Neural progenitor cell (in vitro differentiated cells): ENCODE measurements at regions not wholly inside any gene's neighbourhood (a gene's known extent, or its start where the extent isn't known, plus 50 kb on each side); places are given as distances from the start of the nearest gene placed in this dataset.
A peak's percentile ranks its signal among the peaks of the same experiment; 100 is the strongest.

Experiments
- DNase-seq: peaks from one replicate; pipeline ENCODE4 v3.0.0-alpha.2; 2016; ENCODE audit warnings: low spot score
- H2AFZ ChIP-seq: fragments of 200-600 bp; sonication (generic); replicated peaks from 2 replicates; pipeline ENCODE4 v1.6.1; 2016; ENCODE audit warnings: antibody characterized with exemption
- H3F3A ChIP-seq: fragments of 200-600 bp; sonication (generic); 2 replicates; pipeline ENCODE4 v1.6.1; 2016; ENCODE audit warnings: antibody characterized with exemption, low read depth
- H3K27ac ChIP-seq: fragments of 200-600 bp; sonication (generic); 2 replicates; pipeline ENCODE4 v1.5.1; 2016; ENCODE audit warnings: mild to moderate bottlenecking
- H3K27me3 ChIP-seq: fragments of 200-600 bp; sonication (generic); 2 replicates; pipeline ENCODE4 v1.6.1; 2016; ENCODE audit warnings: mild to moderate bottlenecking, moderate library complexity
- H3K36me3 ChIP-seq: fragments of 200-600 bp; sonication (generic); 2 replicates; pipeline ENCODE4 v1.5.1; 2016
- H3K4me1 ChIP-seq: fragments of 200-600 bp; sonication (generic); 2 replicates; pipeline ENCODE4 v1.6.1; 2016; ENCODE audit warnings: mixed run types
- H3K4me2 ChIP-seq: fragments of 200-600 bp; sonication (generic); 2 replicates; pipeline ENCODE4 v1.6.1; 2016
- H3K4me3 ChIP-seq: fragments of 200-600 bp; sonication (generic); 2 replicates; pipeline ENCODE4 v1.5.1; 2016
- H3K79me2 ChIP-seq: fragments of 200-600 bp; sonication (generic); 2 replicates; pipeline ENCODE4 v1.6.1; 2016; ENCODE audit warnings: low read depth
- H3K9ac ChIP-seq: fragments of 200-600 bp; sonication (generic); 2 replicates; pipeline ENCODE4 v1.6.1; 2016
- H3K9me3 ChIP-seq: fragments of 200-600 bp; sonication (generic); 2 replicates; pipeline ENCODE4 v1.5.1; 2016; ENCODE audit warnings: low read depth
- H4K20me1 ChIP-seq: fragments of 200-600 bp; sonication (generic); 2 replicates; pipeline ENCODE4 v1.6.1; 2016; ENCODE audit warnings: low read depth
- H3K27ac Mint-ChIP-seq: 3 replicates; pipeline ENCODE4 v1.8.0; 2021; ENCODE audit warnings: mixed read lengths
- H3K27me3 Mint-ChIP-seq: 2 replicates; pipeline ENCODE4 v1.8.0; 2022; ENCODE audit warnings: low read depth, mild to moderate bottlenecking, inconsistent platforms, moderate library complexity, mixed read lengths; ENCODE audit not compliant: insufficient read depth
- H3K36me3 Mint-ChIP-seq: 3 replicates; pipeline ENCODE4 v1.8.0; 2021; ENCODE audit warnings: mixed read lengths
- H3K4me1 Mint-ChIP-seq: 3 replicates; pipeline ENCODE4 v1.8.0; 2021; ENCODE audit warnings: mixed read lengths
- H3K4me3 Mint-ChIP-seq: 3 replicates; pipeline ENCODE4 v1.8.0; 2021; ENCODE audit warnings: mild to moderate bottlenecking, moderate library complexity, mixed read lengths
- H3K9me3 Mint-ChIP-seq: 3 replicates; pipeline ENCODE4 v1.8.0; 2020; ENCODE audit warnings: mixed read lengths
- CTCF ChIP-seq: fragments of 200-600 bp; sonication (generic); IDR thresholded peaks from 2 replicates; pipeline ENCODE4 v1.5.1; 2017; ENCODE audit warnings: antibody characterized with exemption, mild to moderate bottlenecking
- EZH2 ChIP-seq: fragments of 200-600 bp; sonication (generic); IDR thresholded peaks from 2 replicates; pipeline ENCODE4 v1.6.1; 2017; ENCODE audit warnings: antibody characterized with exemption, mild to moderate bottlenecking, moderate library complexity
- EZH2phosphoT487 ChIP-seq: fragments of 200-600 bp; sonication (generic); IDR thresholded peaks from 2 replicates; pipeline ENCODE4 v1.6.1; 2017; ENCODE audit warnings: antibody characterized with exemption

- no peaks in the 10 kb centered on the region for H3K36me3 Mint-ChIP-seq
- no peak overlapping the region for H3K27ac Mint-ChIP-seq
- H2AFZ ChIP-seq: no peak overlapping the region
These were observed 391.0 kb downstream of the LMO7 start for GRCh38 chr13:76027131-76027530.

GRCh38 chr13:76025392-76025791 is 389.3 kb downstream of the LMO7 start:
- Histone ChIP-seq H3K9me3 (no peaks in the 10 kb centered on the region), H3K4me2 (no peak overlapping the region), H3K36me3 (no peaks in the 10 kb centered on the region), H4K20me1 (no peaks in the 10 kb centered on the region), H2AFZ (no peak overlapping the region), H3K27me3 (no peaks in the 10 kb centered on the region), H3K4me3 (no peak overlapping the region), H3K4me1 (peaks cover 7% of the 10 kb centered on the region), H3K9ac (no peak overlapping the region), H3K27ac (no peak overlapping the region), H3F3A (no peaks in the 10 kb centered on the region), H3K79me2 (no peaks in the 10 kb centered on the region)
- no peaks in the 10 kb centered on the region for H3K27me3 Mint-ChIP-seq
- no peak for TF ChIP-seq EZH2
- no peak for TF ChIP-seq CTCF
- TF ChIP-seq EZH2phosphoT487: no peak
- no peak for DNase-seq
- peaks cover 2% of the 10 kb centered on the region for H3K9me3 Mint-ChIP-seq
- no peaks in the 10 kb centered on the region for H3K36me3 Mint-ChIP-seq
- no peaks in the 10 kb centered on the region for H3K4me1 Mint-ChIP-seq
- H3K4me3 Mint-ChIP-seq: no peak overlapping the region
- H3K27ac Mint-ChIP-seq: no peak overlapping the region

More at GRCh38 chr13:76027131-76027530, 391.0 kb downstream of the LMO7 start:
- Histone ChIP-seq H3K4me2 (peak overlapping the region; percentile 8), H3K9ac (no peak overlapping the region), H3K27me3 (no peaks in the 10 kb centered on the region), H3K4me1 (peaks cover 7% of the 10 kb centered on the region), H3K79me2 (no peaks in the 10 kb centered on the region), H3K4me3 (no peak overlapping the region), H3K36me3 (no peaks in the 10 kb centered on the region), H3K9me3 (no peaks in the 10 kb centered on the region), H4K20me1 (no peaks in the 10 kb centered on the region), H3K27ac (no peak overlapping the region), H3F3A (no peaks in the 10 kb centered on the region)
- peak; percentile 64 for DNase-seq
- Mint-ChIP-seq H3K4me3 (no peak overlapping the region), H3K9me3 (peaks cover 2% of the 10 kb centered on the region), H3K27me3 (no peaks in the 10 kb centered on the region), H3K4me1 (no peaks in the 10 kb centered on the region)
- TF ChIP-seq EZH2: no peak
- no peak for TF ChIP-seq EZH2phosphoT487
- TF ChIP-seq CTCF: no peak

GRCh38 chr13:76024151-76024550 is 388.0 kb downstream of the LMO7 start:
- Mint-ChIP-seq H3K4me3 (no peak overlapping the region), H3K4me1 (no peaks in the 10 kb centered on the region), H3K27ac (no peak overlapping the region), H3K27me3 (no peaks in the 10 kb centered on the region), H3K36me3 (no peaks in the 10 kb centered on the region), H3K9me3 (peaks cover 2% of the 10 kb centered on the region)
- no peak overlapping the region for H3K4me3 ChIP-seq
- TF ChIP-seq EZH2phosphoT487 (no peak), CTCF (no peak), EZH2 (no peak)
- no peak for DNase-seq
- no peaks in the 10 kb centered on the region for H3K9me3 ChIP-seq
- H3K27me3 ChIP-seq: no peaks in the 10 kb centered on the region
- H3K79me2 ChIP-seq: no peaks in the 10 kb centered on the region
- no peak overlapping the region for H3K4me2 ChIP-seq
- H4K20me1 ChIP-seq: no peaks in the 10 kb centered on the region
- no peak overlapping the region for H2AFZ ChIP-seq
- no peaks in the 10 kb centered on the region for H3K36me3 ChIP-seq
- no peak overlapping the region for H3K9ac ChIP-seq
- peaks cover 7% of the 10 kb centered on the region for H3K4me1 ChIP-seq
- H3F3A ChIP-seq: no peaks in the 10 kb centered on the region
- no peak overlapping the region for H3K27ac ChIP-seq

GRCh38 chr13:76023652-76024051 is 387.5 kb downstream of the LMO7 start:
- peaks cover 2% of the 10 kb centered on the region for H3K9me3 Mint-ChIP-seq
- Histone ChIP-seq H3K4me3 (no peak overlapping the region), H3K27ac (no peak overlapping the region)

More at GRCh38 chr13:76023652-76024051, 387.5 kb downstream of the LMO7 start:
- Histone ChIP-seq H3K36me3 (no peaks in the 10 kb centered on the region), H4K20me1 (no peaks in the 10 kb centered on the region), H2AFZ (no peak overlapping the region), H3K79me2 (no peaks in the 10 kb centered on the region), H3K4me2 (no peak overlapping the region), H3F3A (no peaks in the 10 kb centered on the region), H3K27me3 (no peaks in the 10 kb centered on the region), H3K9me3 (no peaks in the 10 kb centered on the region), H3K4me1 (peaks cover 7% of the 10 kb centered on the region), H3K9ac (no peak overlapping the region)
- no peak overlapping the region for H3K27ac Mint-ChIP-seq
- H3K36me3 Mint-ChIP-seq: no peaks in the 10 kb centered on the region
- no peaks in the 10 kb centered on the region for H3K27me3 Mint-ChIP-seq
- no peak for DNase-seq
- no peak for TF ChIP-seq EZH2
- no peak for TF ChIP-seq CTCF
- TF ChIP-seq EZH2phosphoT487: no peak
- no peaks in the 10 kb centered on the region for H3K4me1 Mint-ChIP-seq
- no peak overlapping the region for H3K4me3 Mint-ChIP-seq
